Left ventricle myocardium inferior (tissue), 1 donor: ENCODE measurements at regions not wholly inside any gene's neighbourhood (a gene's known extent, or its start where the extent isn't known, plus 50 kb on each side); places are given as distances from the start of the nearest gene placed in this dataset.

Source experiments
- DNase-seq: peaks from one replicate; pipeline ENCODE4 v3.0.0-alpha.2; 2020
- H3K27ac ChIP-seq: fragments of 200-600 bp; replicated peaks from 2 replicates; pipeline ENCODE4 v1.8.0; 2021
- H3K27me3 ChIP-seq: fragments of 200-600 bp; 2 replicates; pipeline ENCODE4 v1.8.0; 2021; ENCODE audit warnings: low read depth
- H3K36me3 ChIP-seq: fragments of 200-600 bp; 2 replicates; pipeline ENCODE4 v1.8.0; 2021
- H3K4me1 ChIP-seq: fragments of 200-600 bp; 2 replicates; pipeline ENCODE4 v1.8.0; 2021
- H3K4me3 ChIP-seq: fragments of 200-600 bp; 2 replicates; pipeline ENCODE4 v1.8.0; 2021; ENCODE audit warnings: mild to moderate bottlenecking, moderate library complexity
- H3K9me3 ChIP-seq: fragments of 200-600 bp; replicated peaks from 2 replicates; pipeline ENCODE4 v1.8.0; 2021
- intact Hi-C: fragments of 100-400 bp; cut with micrococcal nuclease; formaldehyde crosslinking; loops from one replicate; pipeline ENCODE4 v1.11.0; 2022
- TF ChIP-seq, protein P1 (sequence below): fragments of 200-600 bp; IDR thresholded peaks from 2 replicates; pipeline ENCODE4 v1.8.0; 2021; ENCODE audit warnings: antibody characterized with exemption, mild to moderate bottlenecking, borderline replicate concordance
- donor health status: DM: no; HTN: yes; CAD: no; lungs with severe emphysema.

DNA sequence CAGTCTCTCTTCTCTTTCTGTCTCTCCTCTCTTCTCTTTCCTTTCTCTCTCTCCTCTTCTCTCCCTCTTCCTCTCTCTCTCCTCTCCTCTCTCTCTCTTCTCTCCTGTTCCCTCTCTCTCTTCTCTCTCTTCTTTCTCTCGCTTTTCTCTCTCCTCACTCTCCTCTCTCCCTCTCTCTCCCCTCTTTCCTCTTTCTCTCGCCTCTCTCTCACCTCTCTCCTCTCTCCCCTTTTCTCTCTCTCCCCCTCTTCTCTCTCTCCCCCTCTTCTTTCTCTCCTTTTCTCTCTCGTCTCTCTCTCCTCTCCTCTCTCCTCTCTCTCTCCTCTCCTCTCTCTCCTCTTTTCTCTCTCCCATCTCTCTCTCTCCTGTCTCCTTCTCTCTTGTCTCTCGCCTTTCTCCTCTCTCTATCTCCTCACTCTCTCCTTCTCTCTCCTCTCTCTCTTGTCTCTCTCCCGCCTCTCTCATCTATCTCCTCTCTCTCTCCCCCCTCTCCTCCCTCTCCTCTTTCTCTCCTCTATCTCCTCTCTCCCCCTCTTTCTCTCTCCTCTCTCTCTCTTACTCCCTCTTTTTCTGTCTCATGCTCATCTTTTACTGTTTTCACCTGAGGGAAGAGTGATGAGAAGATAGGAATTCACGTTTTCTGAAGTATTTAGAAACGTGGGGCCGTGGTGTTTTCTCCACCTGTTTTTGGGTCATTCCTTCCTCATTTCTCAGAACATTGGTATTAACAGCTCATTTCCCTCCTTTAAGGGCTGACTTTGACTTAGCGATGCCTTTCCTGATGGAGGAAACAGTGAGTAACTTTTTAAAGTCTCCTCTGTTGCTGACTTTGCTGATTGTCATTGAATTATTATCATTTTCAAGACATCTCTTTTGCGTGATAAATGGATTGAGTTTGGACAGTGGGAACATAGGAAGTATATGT, 80.6 kb upstream of the CD99 start:
- H3K4me1 ChIP-seq: peaks cover 30% of the 10 kb centered on the region
- DNase-seq: no peak
- H3K4me3 ChIP-seq: peak overlapping the region; percentile 96
- no peak overlapping the region for H3K27ac ChIP-seq
- H3K9me3 ChIP-seq: no peaks in the 10 kb centered on the region
- TF ChIP-seq, protein P1, sequence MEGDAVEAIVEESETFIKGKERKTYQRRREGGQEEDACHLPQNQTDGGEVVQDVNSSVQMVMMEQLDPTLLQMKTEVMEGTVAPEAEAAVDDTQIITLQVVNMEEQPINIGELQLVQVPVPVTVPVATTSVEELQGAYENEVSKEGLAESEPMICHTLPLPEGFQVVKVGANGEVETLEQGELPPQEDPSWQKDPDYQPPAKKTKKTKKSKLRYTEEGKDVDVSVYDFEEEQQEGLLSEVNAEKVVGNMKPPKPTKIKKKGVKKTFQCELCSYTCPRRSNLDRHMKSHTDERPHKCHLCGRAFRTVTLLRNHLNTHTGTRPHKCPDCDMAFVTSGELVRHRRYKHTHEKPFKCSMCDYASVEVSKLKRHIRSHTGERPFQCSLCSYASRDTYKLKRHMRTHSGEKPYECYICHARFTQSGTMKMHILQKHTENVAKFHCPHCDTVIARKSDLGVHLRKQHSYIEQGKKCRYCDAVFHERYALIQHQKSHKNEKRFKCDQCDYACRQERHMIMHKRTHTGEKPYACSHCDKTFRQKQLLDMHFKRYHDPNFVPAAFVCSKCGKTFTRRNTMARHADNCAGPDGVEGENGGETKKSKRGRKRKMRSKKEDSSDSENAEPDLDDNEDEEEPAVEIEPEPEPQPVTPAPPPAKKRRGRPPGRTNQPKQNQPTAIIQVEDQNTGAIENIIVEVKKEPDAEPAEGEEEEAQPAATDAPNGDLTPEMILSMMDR: no peak
- no peaks in the 10 kb centered on the region for H3K27me3 ChIP-seq
- intact Hi-C loops: no loop called here
- peaks cover 3% of the 10 kb centered on the region for H3K36me3 ChIP-seq

DNA sequence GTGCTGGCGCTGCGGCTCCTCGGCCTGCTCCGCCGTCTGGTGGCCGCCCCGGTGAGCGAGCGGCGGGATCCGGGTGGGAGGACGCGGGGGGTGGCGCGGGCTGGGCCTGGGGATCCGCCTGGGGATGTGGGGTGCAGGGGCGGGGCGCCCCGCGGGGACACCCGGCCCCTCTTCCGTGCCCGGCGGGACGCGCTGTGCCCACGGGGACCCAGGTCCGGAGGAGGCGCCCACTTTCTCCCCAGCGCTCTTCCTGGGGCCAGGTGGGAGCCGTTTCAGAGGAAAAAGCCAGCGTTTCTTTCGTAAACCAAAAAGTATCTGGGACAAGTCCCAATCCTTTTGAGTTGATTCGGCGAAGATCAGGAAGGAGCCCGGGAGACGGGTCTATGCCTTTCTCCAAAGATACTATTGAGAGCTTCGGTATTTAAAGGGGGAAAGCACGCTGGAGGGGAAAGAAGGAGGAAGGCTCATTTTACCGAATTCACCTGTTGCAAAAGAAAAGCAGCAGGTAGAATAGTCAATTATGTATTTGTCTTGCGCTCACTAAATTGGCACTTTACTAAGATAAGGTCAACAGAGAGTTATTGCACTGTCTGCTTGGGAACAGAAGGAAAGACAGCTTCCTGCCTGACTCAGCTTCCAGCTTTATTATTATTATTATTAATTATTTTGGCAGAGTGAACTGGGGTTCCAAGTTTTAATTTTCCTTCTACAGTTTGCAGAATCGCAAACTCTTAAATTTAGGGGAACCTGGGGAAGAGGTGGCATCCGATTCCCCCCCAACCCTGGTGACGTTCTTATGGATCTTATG, 81.5 kb upstream of the CD99 start:
- TF ChIP-seq, protein P1: peak; percentile 46
- H3K27ac ChIP-seq: peak overlapping the region; percentile 87
- no peaks in the 10 kb centered on the region for H3K27me3 ChIP-seq
- peak overlapping the region; percentile 96 for H3K4me3 ChIP-seq
- intact Hi-C loops: no loop called here
- peaks cover 3% of the 10 kb centered on the region for H3K36me3 ChIP-seq
- H3K4me1 ChIP-seq: peaks cover 30% of the 10 kb centered on the region
- no peaks in the 10 kb centered on the region for H3K9me3 ChIP-seq
- no peak for DNase-seq

DNA sequence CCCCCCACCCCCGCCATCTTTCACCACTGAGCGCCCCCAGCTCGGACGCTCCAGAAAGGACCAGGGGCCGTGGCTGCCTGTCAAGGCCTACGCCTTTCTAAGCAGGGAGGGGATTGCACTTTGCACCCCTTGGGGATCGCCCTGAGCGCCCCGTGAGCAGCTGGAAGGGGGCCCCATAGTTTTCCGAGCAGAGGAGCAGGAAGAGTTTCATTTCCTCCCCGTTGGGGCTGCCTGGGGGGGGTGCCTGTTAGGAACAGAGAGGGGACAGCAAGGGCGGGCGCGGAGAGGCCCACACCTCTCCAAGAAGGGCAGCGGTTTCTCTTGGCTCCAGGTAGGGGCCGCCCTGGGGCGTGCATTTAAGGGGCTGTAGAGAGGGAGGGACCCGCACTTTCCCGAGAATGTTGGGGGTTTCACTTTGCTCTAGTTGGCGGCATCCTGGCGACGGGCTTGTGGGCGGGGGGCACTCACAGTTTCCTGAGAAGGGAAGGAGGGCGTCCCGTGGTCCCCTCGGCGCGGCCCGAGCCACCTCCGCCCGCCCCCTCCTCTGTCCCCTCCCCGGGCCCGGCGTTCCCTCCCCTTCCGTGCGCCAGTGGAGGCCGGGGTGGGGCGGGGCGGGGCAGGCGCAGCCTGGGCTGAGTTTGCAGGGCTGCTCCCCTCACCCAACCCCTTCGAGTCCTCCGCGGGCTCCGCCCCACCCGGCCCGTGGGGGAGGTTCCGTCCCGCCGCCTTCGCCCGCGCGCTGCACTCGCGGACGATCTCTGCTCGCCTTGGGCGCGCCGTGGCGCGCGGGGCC, 82.3 kb upstream of the CD99 start:
- Histone ChIP-seq H3K4me3 (peak overlapping the region; percentile 96), H3K27ac (peak overlapping the region; percentile 87), H3K9me3 (no peaks in the 10 kb centered on the region), H3K4me1 (peaks cover 30% of the 10 kb centered on the region), H3K27me3 (no peaks in the 10 kb centered on the region), H3K36me3 (peaks cover 2% of the 10 kb centered on the region)
- intact Hi-C loops: no loop called here
- DNase-seq: peak; percentile 90
- TF ChIP-seq, protein P1: no peak

DNA sequence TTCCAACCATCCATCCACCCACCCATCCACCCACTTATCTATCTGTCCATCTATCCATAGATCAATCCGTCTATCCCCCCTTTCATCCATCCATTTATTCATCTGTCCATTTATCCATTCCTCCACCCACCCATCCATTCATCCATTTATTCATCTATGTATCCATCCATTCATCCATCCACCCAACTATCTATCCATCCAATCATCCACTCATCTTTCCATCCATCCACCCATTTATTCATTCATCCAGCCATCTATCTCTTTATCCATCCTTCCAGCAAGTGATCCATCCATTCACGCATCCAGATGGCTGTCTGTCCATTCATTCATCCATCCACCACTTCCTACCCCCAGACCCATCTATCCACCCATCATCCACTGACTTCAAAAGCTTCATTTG, 84.0 kb upstream of the CD99 start:
- DNase-seq: no peak
- intact Hi-C loops: no loop called here
- no peaks in the 10 kb centered on the region for H3K9me3 ChIP-seq

DNA sequence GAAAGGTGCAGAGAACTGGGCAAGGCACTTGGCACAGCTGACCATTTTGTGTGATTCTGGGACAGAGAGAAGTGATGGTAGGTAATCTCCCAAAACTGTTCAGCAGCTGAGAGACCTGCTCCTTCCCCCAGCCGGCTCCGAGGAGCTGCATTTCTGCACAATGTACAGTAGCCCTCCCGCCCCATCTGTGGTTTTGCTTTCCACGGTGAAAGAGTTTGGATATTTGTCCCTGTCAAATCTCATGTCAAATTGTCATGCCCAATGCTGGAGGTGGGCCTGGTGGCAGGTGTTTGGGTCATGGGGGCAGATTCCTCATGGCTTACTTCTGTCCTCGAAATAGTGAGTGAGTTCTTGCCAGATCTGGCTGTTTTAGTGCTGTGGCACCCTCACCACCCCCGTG, 90.5 kb upstream of the CD99 start:
- no peak overlapping the region for H3K4me3 ChIP-seq
- H3K4me1 ChIP-seq: no peaks in the 10 kb centered on the region
- TF ChIP-seq, protein P1: no peak
- no peaks in the 10 kb centered on the region for H3K27me3 ChIP-seq
- DNase-seq: no peak
- intact Hi-C loops: no loop called here
- H3K9me3 ChIP-seq: no peaks in the 10 kb centered on the region
- H3K36me3 ChIP-seq: peaks cover 14% of the 10 kb centered on the region
- H3K27ac ChIP-seq: no peak overlapping the region

More for the DNA sequence above, 84.0 kb upstream of the CD99 start:
- TF ChIP-seq, protein P1: no peak
- Histone ChIP-seq H3K27me3 (no peaks in the 10 kb centered on the region), H3K4me3 (no peak overlapping the region), H3K36me3 (peaks cover 9% of the 10 kb centered on the region), H3K4me1 (peaks cover 30% of the 10 kb centered on the region), H3K27ac (no peak overlapping the region)
